HG03442 (cell line): ENCODE measurements at regions not wholly inside any gene's neighbourhood (a gene's known extent, or its start where the extent isn't known, plus 50 kb on each side); places are given as distances from the start of the nearest gene placed in this dataset.
A peak's percentile ranks its signal among the peaks of the same experiment; 100 is the strongest.
"Not testable (repeated sequence)": the region's sequence is repeated elsewhere in the genome, so short reads cannot be mapped to it uniquely, and the experiment has no call there.

Source experiments
- ATAC-seq: cut with Tn5 transposase; IDR thresholded peaks from one replicate; pipeline ENCODE4 v1.9.1; 2021; ENCODE audit warnings: mild to moderate bottlenecking, moderate library complexity; ENCODE audit not compliant: unreplicated experiment

- ATAC-seq = peak; percentile 66
Measured at GRCh38 chr9:108803428-108804065, 52.2 kb downstream of the ACTL7B start.

DNA sequence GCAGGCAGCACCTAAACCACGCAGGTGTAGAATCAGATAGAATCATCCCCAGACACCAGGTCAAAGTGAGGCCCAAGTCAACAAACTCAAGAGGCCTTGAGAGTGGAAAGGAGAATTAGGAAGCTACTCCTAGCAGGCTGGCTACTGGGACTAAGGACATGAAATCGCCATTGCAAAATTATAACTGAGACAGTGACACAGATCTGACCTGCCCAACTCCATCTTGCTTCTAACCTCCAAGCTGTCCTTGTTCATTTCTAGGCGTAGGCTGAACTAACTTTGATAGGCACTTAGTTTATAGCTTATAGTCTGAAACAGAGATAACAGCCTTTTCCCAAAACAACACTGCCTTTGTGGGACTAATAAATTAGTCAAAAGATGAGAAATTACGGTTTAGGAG, 52.8 kb downstream of the ACTL7B start:
- ATAC-seq = no peak

DNA sequence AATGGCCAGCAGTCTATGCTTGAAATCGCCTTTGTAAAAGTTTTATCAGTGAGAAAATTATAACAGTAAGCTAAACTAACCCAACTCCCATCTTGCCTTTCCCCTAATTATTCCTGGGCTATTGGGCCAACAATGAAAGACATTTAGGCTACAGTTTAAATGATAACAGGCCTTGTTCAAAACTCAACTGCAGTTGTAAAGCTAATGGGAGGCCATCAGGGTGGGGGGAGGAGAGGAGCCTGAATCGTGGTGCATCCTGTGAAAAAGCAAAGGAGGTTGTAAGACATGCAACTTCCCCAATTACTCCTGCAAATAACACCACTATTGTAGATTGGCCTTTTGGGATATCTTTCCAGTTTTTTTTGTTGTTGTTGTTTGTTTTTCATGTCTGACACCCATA, 53.8 kb downstream of the ACTL7B start:
- no peak for ATAC-seq

GRCh38 chr9:108800632-108801099, 55.1 kb downstream of the ACTL7B start:
- ATAC-seq = no peak

DNA sequence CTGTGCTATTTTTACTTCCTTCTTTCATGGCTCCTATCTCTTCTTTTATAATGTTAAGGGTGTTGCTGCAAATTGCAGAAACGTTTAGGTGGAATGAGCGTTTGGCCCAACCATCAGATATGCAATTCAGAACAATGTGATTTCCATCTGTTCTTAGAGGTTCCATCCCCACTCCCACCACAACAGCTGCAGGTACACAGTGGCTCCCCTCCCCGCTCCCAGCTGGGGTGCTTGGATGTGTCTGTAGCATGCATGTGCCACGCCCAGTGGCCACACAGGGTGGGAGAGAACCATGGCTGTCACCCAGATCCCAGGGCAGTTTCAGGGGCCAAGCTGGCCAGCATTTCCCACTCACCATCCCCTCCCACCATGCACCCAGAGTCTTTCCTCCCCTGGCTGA, 62.2 kb downstream of the ACTL7B start:
- no peak for ATAC-seq

- no peak for ATAC-seq
Measured at GRCh38 chr9:108789742-108790141, 66.0 kb downstream of the ACTL7B start.

GRCh38 chr9:108787690-108788048, 68.1 kb downstream of the ACTL7B start:
- ATAC-seq = no peak

DNA sequence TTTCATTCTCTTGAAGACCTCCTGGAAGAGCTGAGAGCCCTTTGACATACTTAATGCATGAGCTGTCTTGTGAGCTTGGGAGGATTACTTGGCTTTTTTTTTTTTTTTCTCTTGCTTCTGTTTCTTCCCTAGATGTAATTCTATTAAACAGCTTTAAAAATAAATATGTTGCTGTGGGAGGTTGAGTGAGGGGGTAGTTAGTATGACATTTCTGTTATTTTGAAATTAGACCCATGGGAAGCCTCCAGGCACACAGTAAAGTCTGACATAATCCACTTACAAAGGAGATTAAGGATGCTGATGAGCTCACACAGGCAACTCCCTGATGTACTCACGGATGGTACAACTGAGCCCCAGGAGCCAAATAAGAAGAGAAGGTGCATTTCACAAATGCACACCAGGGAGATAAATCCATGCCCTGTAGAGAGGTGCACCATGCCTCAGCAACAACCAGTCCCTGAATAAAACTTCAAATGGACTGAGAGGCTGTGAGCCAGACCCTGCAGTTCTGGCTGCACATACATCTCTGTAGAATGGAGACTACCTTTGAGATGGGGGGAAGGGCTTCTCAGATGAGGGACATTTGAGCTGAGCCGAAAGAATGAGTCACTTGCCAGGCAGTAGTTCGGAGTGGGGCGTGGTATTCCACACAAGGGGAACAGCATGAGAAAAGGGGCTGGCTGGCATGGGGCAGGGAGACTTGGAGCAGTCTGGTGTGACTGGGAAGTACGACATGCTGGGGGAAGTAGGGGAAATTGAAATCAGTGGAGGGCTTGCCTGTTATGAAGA, 68.7 kb downstream of the ACTL7B start:
- no peak for ATAC-seq

- ATAC-seq = no peak
Measured at GRCh38 chr9:108786322-108786721, 69.5 kb downstream of the ACTL7B start.

GRCh38 chr9:108784998-108785397, 70.8 kb downstream of the ACTL7B start:
- no peak for ATAC-seq

- ATAC-seq = no peak
Measured at GRCh38 chr9:108783731-108784495, 71.9 kb downstream of the ACTL7B start.

GRCh38 chr9:108783326-108783725, 72.5 kb downstream of the ACTL7B start:
- no peak for ATAC-seq

- no peak for ATAC-seq
Measured at GRCh38 chr9:108780942-108781734, 74.6 kb downstream of the ACTL7B start.

DNA sequence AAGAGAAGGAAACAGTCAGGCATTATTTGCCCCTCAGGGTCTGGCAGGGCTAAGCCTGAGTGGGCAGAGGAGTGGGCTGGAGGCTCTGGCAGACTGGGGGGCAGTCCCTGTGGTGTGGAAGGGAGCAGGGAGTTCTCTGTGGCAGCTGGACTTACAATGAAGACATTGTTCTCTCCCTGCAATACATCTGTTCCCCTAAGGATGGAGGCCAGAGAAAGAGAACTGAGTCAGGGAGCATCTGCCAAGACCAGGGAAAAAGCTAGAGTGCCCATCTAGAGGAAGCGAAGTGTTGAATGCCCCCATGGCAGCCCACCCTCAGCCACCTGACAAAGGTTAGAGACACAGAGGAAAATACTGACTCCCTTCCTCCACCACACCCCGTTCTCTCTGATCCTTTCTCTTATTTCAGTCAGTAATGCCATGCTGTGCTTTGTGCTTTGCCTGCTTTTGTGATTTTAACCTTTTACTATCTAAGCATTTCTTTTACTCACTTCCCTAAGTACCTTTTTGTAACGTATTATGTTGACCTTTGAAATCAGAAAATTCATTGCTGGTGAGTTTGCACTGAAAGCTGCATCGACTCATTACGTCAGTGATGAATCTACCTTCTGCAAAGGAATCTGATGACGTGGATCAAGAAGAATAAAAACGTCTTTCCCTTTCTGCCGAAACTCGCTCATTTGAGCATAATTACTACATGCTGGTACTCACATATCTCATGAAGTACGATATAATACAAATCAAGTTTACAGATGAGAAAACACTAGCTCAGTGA, 76.0 kb downstream of the ACTL7B start:
- ATAC-seq = no peak

DNA sequence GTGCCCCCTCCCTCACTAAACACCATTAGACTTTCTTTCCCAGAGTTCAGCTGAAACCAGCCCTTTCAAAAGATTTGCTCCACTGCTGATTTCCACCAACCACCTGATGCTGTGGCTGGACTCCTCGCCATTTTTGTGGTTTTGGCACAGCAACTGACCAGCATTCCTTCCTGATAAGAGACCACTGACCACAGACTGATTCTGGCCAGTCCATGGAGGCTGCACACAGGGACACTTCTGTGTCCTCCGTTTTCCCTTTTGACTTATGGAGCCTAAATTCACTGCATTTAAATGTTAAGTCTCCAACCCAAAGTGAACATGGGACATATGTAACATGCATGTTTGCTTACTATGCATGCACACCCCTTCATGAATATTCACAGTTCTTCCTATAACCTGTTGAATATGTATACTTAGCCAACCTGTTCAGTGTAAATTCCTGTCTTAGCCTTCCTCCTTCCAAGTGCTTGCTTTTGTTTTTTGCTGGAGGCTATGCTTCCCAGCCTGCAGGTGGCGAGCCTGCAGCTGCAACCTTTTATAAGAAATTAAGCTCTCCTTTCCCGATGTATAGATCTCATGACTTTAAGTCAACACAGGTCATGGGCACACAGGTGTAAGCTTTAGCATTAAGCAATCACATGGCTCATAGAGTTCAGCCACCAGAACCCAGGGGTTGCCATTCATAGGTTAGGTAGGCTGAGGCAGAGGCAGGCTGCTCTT, 78.7 kb downstream of the ACTL7B start:
- ATAC-seq = no peak

DNA sequence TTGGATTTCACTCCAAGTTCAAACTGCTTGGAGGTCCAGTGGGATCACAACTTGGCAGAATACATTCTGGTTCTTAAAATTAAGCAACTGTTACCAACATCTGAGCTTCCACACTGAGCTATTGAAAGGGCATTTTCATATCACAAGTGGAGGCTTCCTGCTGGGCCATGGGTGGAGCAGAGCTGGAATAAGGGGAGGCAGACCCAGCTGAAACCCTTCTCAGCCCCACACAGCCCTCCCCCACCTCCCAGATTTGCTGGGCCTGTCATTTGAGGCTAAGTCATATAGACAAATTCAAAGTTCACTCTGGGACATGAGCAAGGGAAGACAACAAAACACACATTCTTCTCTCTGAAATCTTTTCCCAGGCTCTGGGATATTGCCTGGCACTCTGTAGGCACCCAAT, 79.9 kb downstream of the ACTL7B start:
- no peak for ATAC-seq

GRCh38 chr9:108774088-108774487, 81.7 kb downstream of the ACTL7B start:
- ATAC-seq = not testable (repeated sequence)

DNA sequence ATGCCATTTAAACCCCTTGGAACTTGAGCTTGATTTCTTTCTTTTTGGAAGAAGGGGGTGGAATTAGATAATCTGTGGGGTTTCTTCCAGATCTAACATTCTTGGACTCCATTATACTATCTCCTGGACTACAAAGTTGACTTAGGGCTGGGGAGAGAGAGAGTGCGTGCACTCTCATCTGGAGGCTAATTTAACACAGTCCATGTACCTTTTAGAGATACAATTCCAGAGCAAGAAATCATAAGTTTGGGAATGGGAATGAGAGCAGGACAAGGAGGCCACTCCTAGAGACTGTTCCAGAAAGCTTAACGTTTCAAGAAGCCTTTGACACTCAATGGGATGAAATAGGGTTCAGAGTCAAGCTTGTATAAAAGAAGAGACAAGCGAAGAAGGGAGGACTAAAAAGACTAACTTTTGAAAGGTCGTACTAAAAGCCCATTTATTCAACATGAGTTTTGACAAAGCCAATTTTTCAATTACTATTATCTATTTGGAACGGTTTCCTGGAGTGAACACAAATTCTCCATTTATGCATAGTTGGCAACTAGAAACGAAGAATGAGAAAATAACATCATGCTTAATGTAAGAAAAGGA, 83.4 kb downstream of the ACTL7B start:
- no peak for ATAC-seq

- ATAC-seq = no peak
Measured at GRCh38 chr9:108768744-108769143, 87.0 kb downstream of the ACTL7B start.
